ENCODE measurements at regions not wholly inside any gene's neighbourhood (a gene's known extent, or its start where the extent isn't known, plus 50 kb on each side); places are given as distances from the start of the nearest gene placed in this dataset.

GRCh38 chr14:54300881-54301280, 95.9 kb upstream of the CDKN3 start:
- in situ Hi-C loops (cut with MboI; ENCODE audit: low sequenced_read_pairs): no loop called here

- in situ Hi-C loops (cut with MboI; ENCODE audit: low sequenced_read_pairs): no loop called here
These were observed 95.4 kb upstream of the CDKN3 start for GRCh38 chr14:54301359-54301758.

GRCh38 chr14:54306806-54307205, 90.0 kb upstream of the CDKN3 start:
- in situ Hi-C loops (cut with MboI; ENCODE audit: low sequenced_read_pairs): no loop called here

- in situ Hi-C loops (cut with MboI; ENCODE audit: low sequenced_read_pairs): no loop called here
These were observed 87.2 kb upstream of the CDKN3 start for GRCh38 chr14:54309615-54310014.

- in situ Hi-C loops (cut with MboI; ENCODE audit: low sequenced_read_pairs): no loop called here
These were observed 86.5 kb upstream of the CDKN3 start for GRCh38 chr14:54310151-54310850.

GRCh38 chr14:54310851-54311228, 86.0 kb upstream of the CDKN3 start:
- in situ Hi-C loops (cut with MboI; ENCODE audit: low sequenced_read_pairs): no loop called here

GRCh38 chr14:54312166-54312801, 84.5 kb upstream of the CDKN3 start:
- in situ Hi-C loops (cut with MboI; ENCODE audit: low sequenced_read_pairs): no loop called here

GRCh38 chr14:54314365-54315104, 82.3 kb upstream of the CDKN3 start:
- in situ Hi-C loops (cut with MboI; ENCODE audit: low sequenced_read_pairs): no loop called here

- in situ Hi-C loops (cut with MboI; ENCODE audit: low sequenced_read_pairs): no loop called here
These were observed 80.2 kb upstream of the CDKN3 start for GRCh38 chr14:54316652-54317051.

GRCh38 chr14:54317391-54317790, 79.4 kb upstream of the CDKN3 start:
- in situ Hi-C loops (cut with MboI; ENCODE audit: low sequenced_read_pairs): no loop called here

- in situ Hi-C loops (cut with MboI; ENCODE audit: low sequenced_read_pairs): no loop called here
These were observed 74.6 kb upstream of the CDKN3 start for GRCh38 chr14:54322246-54322645.

- in situ Hi-C loops (cut with MboI; ENCODE audit: low sequenced_read_pairs): no loop called here
These were observed 74.0 kb upstream of the CDKN3 start for GRCh38 chr14:54322701-54323337.

- in situ Hi-C loops (cut with MboI; ENCODE audit: low sequenced_read_pairs): loop anchor here (25.0 kb wide), 1 partner anchor 788 kb away; no protein-coding TSS in a partner anchor
These were observed 71.0 kb upstream of the CDKN3 start for GRCh38 chr14:54325766-54326165.

GRCh38 chr14:54329082-54329695, 67.6 kb upstream of the CDKN3 start:
- in situ Hi-C loops (cut with MboI; ENCODE audit: low sequenced_read_pairs): loop anchor here (25.0 kb wide), 1 partner anchor 792 kb away; no protein-coding TSS in a partner anchor

- in situ Hi-C loops (cut with MboI; ENCODE audit: low sequenced_read_pairs): loop anchor here (25.0 kb wide), 1 partner anchor 794 kb away; no protein-coding TSS in a partner anchor
These were observed 65.9 kb upstream of the CDKN3 start for GRCh38 chr14:54330876-54331275.

- in situ Hi-C loops (cut with MboI; ENCODE audit: low sequenced_read_pairs): loop anchor here (25.0 kb wide), 1 partner anchor 794 kb away; no protein-coding TSS in a partner anchor
These were observed 65.3 kb upstream of the CDKN3 start for GRCh38 chr14:54331516-54331915.

- in situ Hi-C loops (cut with MboI; ENCODE audit: low sequenced_read_pairs): loop anchor here (25.0 kb wide), 1 partner anchor 795 kb away; no protein-coding TSS in a partner anchor
These were observed 64.3 kb upstream of the CDKN3 start for GRCh38 chr14:54332490-54332889.

- in situ Hi-C loops (cut with MboI; ENCODE audit: low sequenced_read_pairs): loop anchor here (25.0 kb wide), 1 partner anchor 796 kb away; no protein-coding TSS in a partner anchor
These were observed 63.3 kb upstream of the CDKN3 start for GRCh38 chr14:54333511-54333910.

- in situ Hi-C loops (cut with MboI; ENCODE audit: low sequenced_read_pairs): loop anchor here (25.0 kb wide), 1 partner anchor 798 kb away; no protein-coding TSS in a partner anchor
These were observed 61.1 kb upstream of the CDKN3 start for GRCh38 chr14:54335569-54336155.

- in situ Hi-C loops (cut with MboI; ENCODE audit: low sequenced_read_pairs): loop anchor here (25.0 kb wide), 1 partner anchor 800 kb away; no protein-coding TSS in a partner anchor
These were observed 59.5 kb upstream of the CDKN3 start for GRCh38 chr14:54337314-54337713.

All from HL-60/S4 treated with retinoic acid at 250 ng/mL for 4 days and 3 days (cell line).